Left ventricle myocardium inferior (tissue), 1 donor: ENCODE measurements at regions not wholly inside any gene's neighbourhood (a gene's known extent, or its start where the extent isn't known, plus 50 kb on each side); places are given as distances from the start of the nearest gene placed in this dataset.

Experiments used
- DNase-seq: peaks from one replicate; pipeline ENCODE4 v3.0.0-alpha.2; 2020
- H3K27ac ChIP-seq: fragments of 200-600 bp; replicated peaks from 2 replicates; pipeline ENCODE4 v1.8.0; 2021
- H3K27me3 ChIP-seq: fragments of 200-600 bp; 2 replicates; pipeline ENCODE4 v1.8.0; 2021; ENCODE audit warnings: low read depth
- H3K36me3 ChIP-seq: fragments of 200-600 bp; 2 replicates; pipeline ENCODE4 v1.8.0; 2021
- H3K4me1 ChIP-seq: fragments of 200-600 bp; 2 replicates; pipeline ENCODE4 v1.8.0; 2021
- H3K4me3 ChIP-seq: fragments of 200-600 bp; 2 replicates; pipeline ENCODE4 v1.8.0; 2021; ENCODE audit warnings: mild to moderate bottlenecking, moderate library complexity
- H3K9me3 ChIP-seq: fragments of 200-600 bp; replicated peaks from 2 replicates; pipeline ENCODE4 v1.8.0; 2021
- intact Hi-C: fragments of 100-400 bp; cut with micrococcal nuclease; formaldehyde crosslinking; loops from one replicate; pipeline ENCODE4 v1.11.0; 2022
- TF ChIP-seq, protein P1 (sequence below): fragments of 200-600 bp; IDR thresholded peaks from 2 replicates; pipeline ENCODE4 v1.8.0; 2021; ENCODE audit warnings: antibody characterized with exemption, mild to moderate bottlenecking, borderline replicate concordance
- donor health status: DM: no; HTN: yes; CAD: no; lungs with severe emphysema.

DNA sequence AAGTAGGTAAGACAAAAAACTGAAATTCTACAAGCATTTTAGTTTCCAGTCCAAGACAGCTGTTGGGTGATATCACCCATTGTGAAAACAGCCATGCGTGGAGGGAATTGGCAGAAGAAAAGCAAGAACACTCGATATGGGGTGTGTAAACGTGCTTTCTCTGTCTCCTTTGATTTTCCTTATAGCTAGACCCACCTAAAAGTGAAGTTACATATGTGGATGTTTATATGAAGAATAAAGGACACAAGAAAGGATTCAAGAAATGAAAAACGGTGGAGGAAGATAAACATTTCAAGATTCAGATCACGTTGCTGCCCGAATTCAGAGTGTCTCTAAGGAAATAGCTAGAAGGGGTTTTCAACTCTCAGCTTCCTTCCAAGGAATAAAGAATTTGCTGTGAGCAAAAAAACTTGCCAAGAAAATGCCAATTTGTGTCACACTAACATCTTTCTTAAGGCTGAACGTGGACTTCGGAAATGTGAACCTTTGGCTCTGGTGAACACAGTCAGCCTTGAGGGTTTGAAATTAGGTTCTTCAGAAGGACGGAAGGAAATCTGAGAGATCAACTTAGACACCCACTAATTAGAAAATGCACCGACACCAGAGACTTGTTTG lies 269.0 kb upstream of the ADAMTS9 start:
- peaks cover 29% of the 10 kb centered on the region for H3K4me1 ChIP-seq
- no peak for DNase-seq
- no peaks in the 10 kb centered on the region for H3K27me3 ChIP-seq
- H3K36me3 ChIP-seq = no peaks in the 10 kb centered on the region
- H3K27ac ChIP-seq = peak overlapping the region; percentile 55
- no peaks in the 10 kb centered on the region for H3K9me3 ChIP-seq
- H3K4me3 ChIP-seq = no peak overlapping the region
- TF ChIP-seq, protein P1, sequence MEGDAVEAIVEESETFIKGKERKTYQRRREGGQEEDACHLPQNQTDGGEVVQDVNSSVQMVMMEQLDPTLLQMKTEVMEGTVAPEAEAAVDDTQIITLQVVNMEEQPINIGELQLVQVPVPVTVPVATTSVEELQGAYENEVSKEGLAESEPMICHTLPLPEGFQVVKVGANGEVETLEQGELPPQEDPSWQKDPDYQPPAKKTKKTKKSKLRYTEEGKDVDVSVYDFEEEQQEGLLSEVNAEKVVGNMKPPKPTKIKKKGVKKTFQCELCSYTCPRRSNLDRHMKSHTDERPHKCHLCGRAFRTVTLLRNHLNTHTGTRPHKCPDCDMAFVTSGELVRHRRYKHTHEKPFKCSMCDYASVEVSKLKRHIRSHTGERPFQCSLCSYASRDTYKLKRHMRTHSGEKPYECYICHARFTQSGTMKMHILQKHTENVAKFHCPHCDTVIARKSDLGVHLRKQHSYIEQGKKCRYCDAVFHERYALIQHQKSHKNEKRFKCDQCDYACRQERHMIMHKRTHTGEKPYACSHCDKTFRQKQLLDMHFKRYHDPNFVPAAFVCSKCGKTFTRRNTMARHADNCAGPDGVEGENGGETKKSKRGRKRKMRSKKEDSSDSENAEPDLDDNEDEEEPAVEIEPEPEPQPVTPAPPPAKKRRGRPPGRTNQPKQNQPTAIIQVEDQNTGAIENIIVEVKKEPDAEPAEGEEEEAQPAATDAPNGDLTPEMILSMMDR = no peak
- intact Hi-C loops = no loop called here

DNA sequence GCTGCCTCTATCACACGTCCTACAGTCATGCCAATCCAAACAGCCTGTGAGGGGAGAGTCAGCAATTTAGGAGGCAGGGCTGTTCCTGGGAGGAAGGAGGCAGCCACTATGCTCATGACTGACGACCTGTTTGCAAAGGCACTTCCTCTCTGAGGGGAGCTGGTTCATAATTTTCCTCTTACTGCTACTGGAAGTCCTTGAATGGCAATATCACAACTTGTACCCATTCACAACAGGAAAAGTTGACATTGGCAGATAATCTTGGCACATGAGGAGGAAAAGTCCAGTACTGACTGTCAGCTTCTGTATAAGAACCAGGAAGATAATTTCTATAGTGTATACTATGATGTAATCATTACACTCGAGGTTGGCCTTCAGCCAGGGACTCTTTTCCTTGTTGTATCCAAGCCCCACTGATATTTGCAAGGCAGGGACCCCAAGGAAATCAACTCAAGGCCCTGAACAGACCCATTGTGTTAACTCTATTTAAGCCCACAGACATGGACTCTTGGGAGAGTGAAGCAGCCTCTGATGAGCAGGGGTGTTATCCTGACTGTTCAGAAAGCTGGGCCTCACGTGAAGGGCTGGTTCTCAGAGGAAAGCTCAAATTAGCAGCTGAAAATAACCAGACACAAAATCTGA lies 267.3 kb upstream of the ADAMTS9 start:
- Histone ChIP-seq H3K4me1 (peaks cover 29% of the 10 kb centered on the region), H3K27me3 (no peaks in the 10 kb centered on the region), H3K36me3 (no peaks in the 10 kb centered on the region), H3K9me3 (no peaks in the 10 kb centered on the region), H3K27ac (peak overlapping the region; percentile 39), H3K4me3 (no peak overlapping the region)
- DNase-seq = no peak
- intact Hi-C loops = no loop called here
- TF ChIP-seq, protein P1 = no peak

DNA sequence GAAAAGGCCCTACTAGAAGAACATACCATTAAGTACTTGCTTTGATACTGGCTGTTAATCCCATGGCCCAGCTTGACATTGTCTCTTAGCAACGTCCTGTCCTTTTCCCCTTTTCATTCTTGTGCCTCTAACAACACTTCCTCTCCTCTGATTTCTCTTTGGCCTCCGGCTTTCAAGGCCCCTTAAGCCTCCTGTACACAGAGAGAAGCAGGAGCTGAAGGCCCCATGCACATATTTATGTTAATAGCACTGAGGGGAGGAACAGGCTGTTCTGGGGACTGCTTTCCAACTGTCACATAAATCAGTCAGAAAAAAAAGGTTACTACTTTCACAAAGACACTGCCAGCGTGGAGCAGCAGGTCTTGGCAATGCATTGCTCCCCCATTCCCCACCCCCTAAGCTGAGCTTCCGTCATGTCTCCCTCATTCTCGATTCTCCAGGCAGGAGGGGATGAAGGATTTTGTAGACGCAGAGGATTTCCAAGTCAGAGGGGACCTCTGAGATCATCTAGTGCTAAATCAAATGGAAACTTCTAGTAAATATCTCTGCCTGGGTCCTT lies 257.4 kb upstream of the ADAMTS9 start:
- TF ChIP-seq, protein P1 = no peak
- peak overlapping the region; percentile 78 for H3K27ac ChIP-seq
- H3K9me3 ChIP-seq = no peaks in the 10 kb centered on the region
- H3K36me3 ChIP-seq = no peaks in the 10 kb centered on the region
- peaks cover 26% of the 10 kb centered on the region for H3K4me1 ChIP-seq
- intact Hi-C loops = no loop called here
- no peaks in the 10 kb centered on the region for H3K27me3 ChIP-seq
- no peak overlapping the region for H3K4me3 ChIP-seq
- DNase-seq = no peak

DNA sequence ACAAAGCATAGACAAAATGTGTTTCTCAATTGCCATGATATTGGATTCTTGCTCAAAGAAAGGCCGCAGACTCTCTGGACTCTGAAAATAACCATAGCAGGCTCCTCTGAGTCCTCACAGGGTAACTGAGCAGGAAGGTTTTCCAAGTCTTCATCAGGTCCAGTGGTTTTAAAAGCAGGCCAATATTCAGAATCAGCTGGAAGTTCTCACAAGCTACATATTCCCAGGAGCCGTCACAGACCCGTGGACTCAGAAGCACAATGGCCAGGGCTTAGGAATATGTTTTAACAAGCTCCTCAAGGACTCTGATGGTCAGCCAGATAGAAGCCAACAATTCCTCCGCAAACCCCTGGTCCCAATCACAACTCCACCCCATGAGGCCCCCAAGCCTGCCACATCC lies 256.1 kb upstream of the ADAMTS9 start:
- Histone ChIP-seq H3K9me3 (no peaks in the 10 kb centered on the region), H3K27me3 (no peaks in the 10 kb centered on the region), H3K4me3 (no peak overlapping the region), H3K36me3 (no peaks in the 10 kb centered on the region), H3K4me1 (peaks cover 26% of the 10 kb centered on the region), H3K27ac (peak overlapping the region; percentile 78)
- TF ChIP-seq, protein P1 = no peak
- intact Hi-C loops = no loop called here
- no peak for DNase-seq

DNA sequence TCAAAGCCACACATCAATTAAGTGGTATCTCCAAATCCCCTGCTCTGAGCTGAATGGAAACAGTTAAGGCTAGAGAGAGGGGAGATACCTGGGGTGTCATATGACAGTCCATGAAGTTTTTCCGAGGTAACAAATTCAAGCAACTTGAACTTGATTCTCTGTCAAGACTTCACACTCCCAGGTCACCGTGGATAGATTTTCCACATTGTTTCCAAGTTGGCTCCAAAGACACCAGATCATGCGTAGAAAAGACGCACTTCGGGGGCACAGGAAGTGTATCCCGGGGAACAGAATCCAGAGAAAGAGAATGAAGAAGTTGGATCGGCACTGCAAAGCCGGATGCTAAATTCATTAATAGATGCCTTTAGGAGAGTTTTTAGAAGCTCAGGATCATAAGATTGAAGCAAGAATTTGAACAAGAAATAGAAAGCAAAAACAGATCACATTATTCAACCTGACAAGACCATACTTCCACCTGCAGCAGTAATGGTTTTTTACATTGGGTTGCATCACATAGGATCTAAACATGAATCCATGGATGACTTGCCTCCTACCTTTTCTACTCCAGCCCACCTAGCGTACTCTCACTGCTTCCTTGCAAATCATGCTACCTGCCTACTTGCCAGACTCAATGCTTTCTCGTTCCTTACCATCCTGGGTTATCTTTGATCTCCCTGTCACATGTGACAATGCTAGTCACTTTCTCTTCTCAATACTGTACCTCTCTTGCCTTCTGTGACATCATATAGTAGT lies 253.0 kb upstream of the ADAMTS9 start:
- Histone ChIP-seq H3K27me3 (no peaks in the 10 kb centered on the region), H3K27ac (no peak overlapping the region), H3K4me3 (no peak overlapping the region), H3K9me3 (no peaks in the 10 kb centered on the region), H3K36me3 (no peaks in the 10 kb centered on the region), H3K4me1 (peaks cover 26% of the 10 kb centered on the region)
- TF ChIP-seq, protein P1 = no peak
- intact Hi-C loops = no loop called here
- no peak for DNase-seq
